GM19395 (cell line): ENCODE measurements at regions not wholly inside any gene's neighbourhood (a gene's known extent, or its start where the extent isn't known, plus 50 kb on each side); places are given as distances from the start of the nearest gene placed in this dataset.
A peak's percentile ranks its signal among the peaks of the same experiment; 100 is the strongest.

ENCODE experiments used
- ATAC-seq: cut with Tn5 transposase; IDR thresholded peaks from one replicate; pipeline ENCODE4 v1.9.1; 2021; ENCODE audit warnings: mild to moderate bottlenecking, moderate library complexity; ENCODE audit not compliant: unreplicated experiment

GRCh38 chr2:6443061-6443823 lies 422.5 kb downstream of the CMPK2 start:
- ATAC-seq, result no peak

- no peak for ATAC-seq
Measured at GRCh38 chr2:6444514-6444913, 421.2 kb downstream of the CMPK2 start.

- no peak for ATAC-seq
Measured at GRCh38 chr2:6445156-6445555, 420.6 kb downstream of the CMPK2 start.

GRCh38 chr2:6446938-6447608 lies 418.6 kb downstream of the CMPK2 start:
- ATAC-seq, result no peak

GRCh38 chr2:6448893-6449292 lies 416.8 kb downstream of the CMPK2 start:
- ATAC-seq, result no peak

GRCh38 chr2:6449343-6449742 lies 416.4 kb downstream of the CMPK2 start:
- no peak for ATAC-seq

- ATAC-seq, result no peak
Measured at GRCh38 chr2:6452702-6453481, 412.8 kb downstream of the CMPK2 start.

- no peak for ATAC-seq
Measured at GRCh38 chr2:6454286-6454990, 411.3 kb downstream of the CMPK2 start.

GRCh38 chr2:6459138-6459537 lies 406.6 kb downstream of the CMPK2 start:
- no peak for ATAC-seq

GRCh38 chr2:6470518-6470917 lies 395.2 kb downstream of the CMPK2 start:
- ATAC-seq, result no peak

GRCh38 chr2:6471419-6471818 lies 394.3 kb downstream of the CMPK2 start:
- ATAC-seq, result no peak

- ATAC-seq, result peak; percentile 57
Measured at GRCh38 chr2:6474161-6475140, 391.3 kb downstream of the CMPK2 start.

GRCh38 chr2:6475155-6475940 lies 390.4 kb downstream of the CMPK2 start:
- peak; percentile 53 for ATAC-seq

GRCh38 chr2:6480514-6480913 lies 385.2 kb downstream of the CMPK2 start:
- no peak for ATAC-seq

GRCh38 chr2:6482256-6482655 lies 383.5 kb downstream of the CMPK2 start:
- no peak for ATAC-seq

- no peak for ATAC-seq
Measured at GRCh38 chr2:6487765-6488164, 377.9 kb downstream of the CMPK2 start.

GRCh38 chr2:6492573-6492972 lies 373.1 kb downstream of the CMPK2 start:
- ATAC-seq, result no peak

GRCh38 chr2:6493266-6493665 lies 372.4 kb downstream of the CMPK2 start:
- no peak for ATAC-seq

- no peak for ATAC-seq
Measured at GRCh38 chr2:6493669-6494068, 372.0 kb downstream of the CMPK2 start.
